ENCODE measurements at regions not wholly inside any gene's neighbourhood (a gene's known extent, or its start where the extent isn't known, plus 50 kb on each side); places are given as distances from the start of the nearest gene placed in this dataset.

- TF ChIP-seq POLR2AphosphoS5 (IDR thresholded peaks at IDR 0.05): no peak
- TF ChIP-seq POLR2A (IDR thresholded peaks at IDR 0.05; ENCODE audit: low read depth): no peak
These were observed 225.3 kb upstream of the CLINT1 start for GRCh38 chr5:158084292-158084691.

All from esophagus muscularis mucosa (tissue), 2 donors.